Prostate gland (tissue), 2 donors: ENCODE measurements at regions not wholly inside any gene's neighbourhood (a gene's known extent, or its start where the extent isn't known, plus 50 kb on each side); places are given as distances from the start of the nearest gene placed in this dataset.

Experiments
- POLR2A ChIP-seq: fragments of 450-650 bp; IDR thresholded peaks from one replicate; pipeline ENCODE4 v1.6.1; 2016; ENCODE audit warnings: antibody characterized with exemption, mild to moderate bottlenecking
- POLR2AphosphoS5 ChIP-seq: sonication (generic); formaldehyde crosslinking; IDR thresholded peaks from one replicate; pipeline ENCODE4 v1.6.1; 2017; ENCODE audit warnings: antibody characterized with exemption
- TF ChIP-seq, protein P1 (sequence below), 4 experiments: fragments of 200-600 bp in 2 of 4; fragments of 450-650 bp in 2 of 4; sonication (generic) in 2 of 4; IDR thresholded peaks; 1 replicate in 3 of 4; 2 replicates in 1 of 4; pipeline ENCODE4 v1.5.1; 2016 to 2019; ENCODE audit warnings: antibody characterized with exemption in 4 of 4, mild to moderate bottlenecking in 2 of 4, moderate library complexity in 2 of 4

GRCh38 chr13:27362064-27362751 lies 62.2 kb upstream of the GTF3A start:
- TF ChIP-seq, protein P1, sequence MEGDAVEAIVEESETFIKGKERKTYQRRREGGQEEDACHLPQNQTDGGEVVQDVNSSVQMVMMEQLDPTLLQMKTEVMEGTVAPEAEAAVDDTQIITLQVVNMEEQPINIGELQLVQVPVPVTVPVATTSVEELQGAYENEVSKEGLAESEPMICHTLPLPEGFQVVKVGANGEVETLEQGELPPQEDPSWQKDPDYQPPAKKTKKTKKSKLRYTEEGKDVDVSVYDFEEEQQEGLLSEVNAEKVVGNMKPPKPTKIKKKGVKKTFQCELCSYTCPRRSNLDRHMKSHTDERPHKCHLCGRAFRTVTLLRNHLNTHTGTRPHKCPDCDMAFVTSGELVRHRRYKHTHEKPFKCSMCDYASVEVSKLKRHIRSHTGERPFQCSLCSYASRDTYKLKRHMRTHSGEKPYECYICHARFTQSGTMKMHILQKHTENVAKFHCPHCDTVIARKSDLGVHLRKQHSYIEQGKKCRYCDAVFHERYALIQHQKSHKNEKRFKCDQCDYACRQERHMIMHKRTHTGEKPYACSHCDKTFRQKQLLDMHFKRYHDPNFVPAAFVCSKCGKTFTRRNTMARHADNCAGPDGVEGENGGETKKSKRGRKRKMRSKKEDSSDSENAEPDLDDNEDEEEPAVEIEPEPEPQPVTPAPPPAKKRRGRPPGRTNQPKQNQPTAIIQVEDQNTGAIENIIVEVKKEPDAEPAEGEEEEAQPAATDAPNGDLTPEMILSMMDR (IDR thresholded peaks at IDR 0.05): peak; percentile 71 to 91 (median 79)
- TF ChIP-seq POLR2A: no peak
- peak; percentile 23 for TF ChIP-seq POLR2AphosphoS5
